OCI-LY3 (cell line): ENCODE measurements at regions not wholly inside any gene's neighbourhood (a gene's known extent, or its start where the extent isn't known, plus 50 kb on each side); places are given as distances from the start of the nearest gene placed in this dataset.

Experiments used
- H2AFZ ChIP-seq: fragments of 200-600, 300-600 bp; shearing (Covaris generic); 2 replicates; pipeline ENCODE4 v1.6.0; 2014; ENCODE audit warnings: antibody characterized with exemption, low read depth, low read length
- H3K27ac ChIP-seq: fragments of 200-600, 300-600 bp; sonication (generic); 2 replicates; pipeline ENCODE4 v1.5.1; 2014; ENCODE audit warnings: mild to moderate bottlenecking, low read length, moderate library complexity, mixed read lengths
- H3K27me3 ChIP-seq: fragments of 200-600, 300-600 bp; sonication (generic); 2 replicates; pipeline ENCODE4 v1.6.1; 2014; ENCODE audit warnings: low read depth, low read length, mixed read lengths
- H3K36me3 ChIP-seq: fragments of 200-600, 300-600 bp; sonication (generic); replicated peaks from 2 replicates; pipeline ENCODE3; 2014; ENCODE audit warnings: low read depth, low read length, mixed read lengths
- H3K4me1 ChIP-seq: fragments of 300-600, 200-600 bp; sonication (generic); 2 replicates; pipeline ENCODE4 v1.6.1; 2014; ENCODE audit warnings: low read length, mixed read lengths
- H3K4me2 ChIP-seq: fragments of 200-600, 300-600 bp; sonication (generic); 2 replicates; pipeline ENCODE4 v1.6.1; 2014; ENCODE audit warnings: low read length, mixed read lengths
- H3K4me3 ChIP-seq: fragments of 300-600, 200-600 bp; sonication (generic); 2 replicates; pipeline ENCODE4 v1.5.1; 2014; ENCODE audit warnings: antibody characterized with exemption, mild to moderate bottlenecking, low read length, moderate library complexity
- H3K79me2 ChIP-seq: fragments of 300-600, 200-600 bp; shearing (Covaris generic); 2 replicates; pipeline ENCODE4 v1.6.1; 2014; ENCODE audit warnings: mild to moderate bottlenecking, low read length, mixed read lengths
- H3K9ac ChIP-seq: fragments of 300-600, 200-600 bp; shearing (Covaris generic); 2 replicates; pipeline ENCODE4 v1.6.0; 2014; ENCODE audit warnings: mild to moderate bottlenecking, low read length, moderate library complexity
- H3K9me3 ChIP-seq: fragments of 200-600, 300-600 bp; shearing (Covaris generic); 2 replicates; pipeline ENCODE4 v1.6.1; 2014; ENCODE audit warnings: low read length, mixed read lengths; ENCODE audit not compliant: insufficient read depth
- H4K20me1 ChIP-seq: fragments of 200-600, 300-600 bp; sonication (generic); 2 replicates; pipeline ENCODE4 v1.6.1; 2016; ENCODE audit warnings: low read length, mixed read lengths; ENCODE audit not compliant: insufficient read depth
- CTCF ChIP-seq: fragments of 200-600, 300-600 bp; sonication (generic); IDR thresholded peaks from 2 replicates; pipeline ENCODE4 v1.5.1; 2014; ENCODE audit warnings: antibody characterized with exemption, low read length, low read depth
- EZH2phosphoT487 ChIP-seq: fragments of 200-600 bp; shearing (Covaris generic); IDR thresholded peaks from 2 replicates; pipeline ENCODE4 v1.6.1; 2018; ENCODE audit warnings: antibody characterized with exemption, mixed run types, low read depth

- H3K79me2 ChIP-seq: no peaks in the 10 kb centered on the region
- no peaks in the 10 kb centered on the region for H3K4me1 ChIP-seq
- H3K36me3 ChIP-seq: no peaks in the 10 kb centered on the region
- TF ChIP-seq CTCF (no peak), EZH2phosphoT487 (no peak)
- H4K20me1 ChIP-seq: no peaks in the 10 kb centered on the region
- no peaks in the 10 kb centered on the region for H3K27me3 ChIP-seq
- no peak overlapping the region for H3K27ac ChIP-seq
- no peaks in the 10 kb centered on the region for H3K9me3 ChIP-seq
- no peak overlapping the region for H3K9ac ChIP-seq
- H3K4me3 ChIP-seq: no peak overlapping the region
- no peak overlapping the region for H3K4me2 ChIP-seq
- H2AFZ ChIP-seq: no peak overlapping the region
These were observed 200.2 kb downstream of the SPRY1 start for GRCh38 chr4:123596805-123597204.

- H3K9me3 ChIP-seq: no peaks in the 10 kb centered on the region
- H3K4me1 ChIP-seq: no peaks in the 10 kb centered on the region
- H3K36me3 ChIP-seq: no peaks in the 10 kb centered on the region
- no peak overlapping the region for H3K9ac ChIP-seq
- H2AFZ ChIP-seq: no peak overlapping the region
- no peak overlapping the region for H3K27ac ChIP-seq
- no peaks in the 10 kb centered on the region for H4K20me1 ChIP-seq
- no peak overlapping the region for H3K4me2 ChIP-seq
- H3K79me2 ChIP-seq: no peaks in the 10 kb centered on the region
- TF ChIP-seq EZH2phosphoT487 (no peak), CTCF (no peak)
- H3K27me3 ChIP-seq: no peaks in the 10 kb centered on the region
- H3K4me3 ChIP-seq: no peak overlapping the region
These were observed 201.0 kb downstream of the SPRY1 start for GRCh38 chr4:123597586-123597985.

- Histone ChIP-seq H3K79me2 (no peaks in the 10 kb centered on the region), H3K4me1 (no peaks in the 10 kb centered on the region), H3K27me3 (no peaks in the 10 kb centered on the region), H3K4me2 (no peak overlapping the region), H2AFZ (no peak overlapping the region), H3K36me3 (no peaks in the 10 kb centered on the region), H3K9ac (no peak overlapping the region), H3K27ac (no peak overlapping the region), H4K20me1 (no peaks in the 10 kb centered on the region), H3K4me3 (no peak overlapping the region), H3K9me3 (no peaks in the 10 kb centered on the region)
- TF ChIP-seq EZH2phosphoT487 (no peak), CTCF (no peak)
These were observed 201.7 kb downstream of the SPRY1 start for GRCh38 chr4:123598331-123598730.

GRCh38 chr4:123599061-123599919 lies 202.7 kb downstream of the SPRY1 start:
- H3K27ac ChIP-seq: no peak overlapping the region
- H3K79me2 ChIP-seq: no peaks in the 10 kb centered on the region
- no peak for TF ChIP-seq EZH2phosphoT487
- no peak for TF ChIP-seq CTCF
- H3K9me3 ChIP-seq: no peaks in the 10 kb centered on the region
- no peak overlapping the region for H2AFZ ChIP-seq
- H3K36me3 ChIP-seq: no peaks in the 10 kb centered on the region
- no peak overlapping the region for H3K9ac ChIP-seq
- no peaks in the 10 kb centered on the region for H4K20me1 ChIP-seq
- H3K4me1 ChIP-seq: no peaks in the 10 kb centered on the region
- H3K27me3 ChIP-seq: no peaks in the 10 kb centered on the region
- no peak overlapping the region for H3K4me3 ChIP-seq
- no peak overlapping the region for H3K4me2 ChIP-seq
